ENCODE measurements at regions not wholly inside any gene's neighbourhood (a gene's known extent, or its start where the extent isn't known, plus 50 kb on each side); places are given as distances from the start of the nearest gene placed in this dataset.

DNA sequence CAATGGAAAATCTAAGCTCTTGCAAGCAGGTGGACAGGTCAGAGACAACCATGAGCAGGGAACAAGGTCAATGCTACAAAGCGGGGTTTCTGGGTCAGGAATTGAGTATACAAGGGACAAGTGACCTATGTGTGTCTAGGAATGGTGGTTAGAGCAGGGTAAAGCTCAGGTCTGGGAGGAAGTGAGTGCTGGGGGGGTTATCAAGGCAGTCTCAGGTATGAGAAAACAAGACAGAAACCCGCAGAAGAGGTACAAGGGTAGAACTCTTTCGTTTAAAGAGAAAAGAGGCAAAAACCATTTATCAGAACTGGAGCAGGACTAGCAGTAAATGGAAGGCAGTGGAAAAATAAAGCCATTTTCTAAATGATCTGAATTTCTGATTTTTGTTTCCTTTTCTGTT, 298.4 kb downstream of the ALDH8A1 start:
- no peak for DNase-seq
- no peaks in the 10 kb centered on the region for H3K4me1 ChIP-seq
- TF ChIP-seq POLR2A (IDR thresholded peaks at IDR 0.05), result no peak
- TF ChIP-seq, protein P1, sequence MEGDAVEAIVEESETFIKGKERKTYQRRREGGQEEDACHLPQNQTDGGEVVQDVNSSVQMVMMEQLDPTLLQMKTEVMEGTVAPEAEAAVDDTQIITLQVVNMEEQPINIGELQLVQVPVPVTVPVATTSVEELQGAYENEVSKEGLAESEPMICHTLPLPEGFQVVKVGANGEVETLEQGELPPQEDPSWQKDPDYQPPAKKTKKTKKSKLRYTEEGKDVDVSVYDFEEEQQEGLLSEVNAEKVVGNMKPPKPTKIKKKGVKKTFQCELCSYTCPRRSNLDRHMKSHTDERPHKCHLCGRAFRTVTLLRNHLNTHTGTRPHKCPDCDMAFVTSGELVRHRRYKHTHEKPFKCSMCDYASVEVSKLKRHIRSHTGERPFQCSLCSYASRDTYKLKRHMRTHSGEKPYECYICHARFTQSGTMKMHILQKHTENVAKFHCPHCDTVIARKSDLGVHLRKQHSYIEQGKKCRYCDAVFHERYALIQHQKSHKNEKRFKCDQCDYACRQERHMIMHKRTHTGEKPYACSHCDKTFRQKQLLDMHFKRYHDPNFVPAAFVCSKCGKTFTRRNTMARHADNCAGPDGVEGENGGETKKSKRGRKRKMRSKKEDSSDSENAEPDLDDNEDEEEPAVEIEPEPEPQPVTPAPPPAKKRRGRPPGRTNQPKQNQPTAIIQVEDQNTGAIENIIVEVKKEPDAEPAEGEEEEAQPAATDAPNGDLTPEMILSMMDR (IDR thresholded peaks at IDR 0.05), result no peak
- H3K9me3 ChIP-seq, result no peaks in the 10 kb centered on the region
- H3K4me3 ChIP-seq, result no peak overlapping the region
- H3K27ac ChIP-seq, result no peak overlapping the region
- no peaks in the 10 kb centered on the region for H3K36me3 ChIP-seq
- H3K27me3 ChIP-seq, result no peaks in the 10 kb centered on the region

DNA sequence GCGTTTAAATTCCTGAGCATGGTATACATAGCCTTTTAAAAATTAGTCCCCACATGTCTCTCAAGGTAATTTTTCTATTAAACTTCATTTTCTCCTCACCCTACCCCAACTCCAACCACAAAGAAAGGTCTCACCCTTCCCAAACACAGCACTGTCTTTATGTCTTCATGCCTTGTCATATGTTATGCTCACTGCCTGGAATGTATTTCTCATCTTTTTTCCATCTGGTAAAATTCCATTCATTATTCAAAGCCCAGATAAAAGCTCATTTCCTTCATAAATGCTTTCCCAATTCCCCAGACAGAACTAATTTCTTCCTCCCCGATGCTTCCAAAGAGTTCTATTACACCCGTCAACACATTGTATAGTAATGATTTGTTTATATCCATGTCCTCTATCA, 302.0 kb downstream of the ALDH8A1 start:
- no peaks in the 10 kb centered on the region for H3K36me3 ChIP-seq
- TF ChIP-seq, protein P1 (IDR thresholded peaks at IDR 0.05), result no peak
- TF ChIP-seq POLR2A (IDR thresholded peaks at IDR 0.05), result no peak
- DNase-seq, result no peak
- no peak overlapping the region for H3K4me3 ChIP-seq
- no peaks in the 10 kb centered on the region for H3K9me3 ChIP-seq
- no peaks in the 10 kb centered on the region for H3K27me3 ChIP-seq
- no peak overlapping the region for H3K27ac ChIP-seq
- H3K4me1 ChIP-seq, result peaks cover 0 to 13% (median 0%) of the 10 kb centered on the region in 4 donors

DNA sequence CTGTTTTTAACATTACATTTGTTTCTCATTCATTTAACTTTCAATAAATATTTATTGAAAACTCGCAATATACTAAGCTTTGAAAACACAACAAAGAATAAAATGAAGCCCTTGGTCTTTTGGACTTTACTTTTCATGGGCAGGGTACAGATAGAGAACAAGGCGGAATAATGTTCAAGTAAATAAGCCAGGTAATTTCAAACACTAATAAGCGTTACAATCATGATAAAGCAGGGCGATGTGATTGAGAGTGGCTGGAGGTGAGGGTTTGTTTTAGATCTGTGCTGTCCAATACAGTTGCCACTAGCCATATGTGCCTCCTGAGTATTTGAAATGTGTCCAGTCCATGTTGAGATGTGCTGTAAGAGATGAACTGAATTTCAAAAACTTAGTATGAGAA, 307.1 kb downstream of the ALDH8A1 start:
- Histone ChIP-seq H3K9me3 (no peaks in the 10 kb centered on the region), H3K27ac (peak overlapping the region in 3 of 4 donors; percentile 40 to 86 (median 83)), H3K4me3 (no peak overlapping the region), H3K27me3 (no peaks in the 10 kb centered on the region), H3K36me3 (no peaks in the 10 kb centered on the region), H3K4me1 (peaks cover 0 to 25% (median 4%) of the 10 kb centered on the region in 4 donors)
- no peak for DNase-seq
- no peak for TF ChIP-seq POLR2A (IDR thresholded peaks at IDR 0.05)
- TF ChIP-seq, protein P1 (IDR thresholded peaks at IDR 0.05), result no peak

DNA sequence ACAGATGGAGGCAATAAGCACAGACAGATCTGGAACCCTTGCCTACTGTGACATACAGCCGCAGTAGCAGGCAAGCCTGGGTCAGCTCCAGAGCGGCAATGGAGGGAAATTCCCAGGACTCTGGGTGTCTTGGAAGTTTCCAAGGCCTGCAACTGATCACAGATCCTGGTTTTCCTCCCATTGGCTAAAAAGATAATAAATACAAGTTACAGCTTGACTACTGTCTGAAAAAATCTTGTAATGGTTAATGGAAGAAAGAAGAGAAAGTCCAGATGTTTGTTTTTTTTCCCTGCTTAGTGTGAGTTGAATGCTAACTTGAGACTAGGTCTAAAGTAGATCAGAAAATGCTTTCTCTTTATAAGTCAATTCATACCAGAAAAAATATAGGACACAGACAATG, 307.6 kb downstream of the ALDH8A1 start:
- H3K9me3 ChIP-seq, result no peaks in the 10 kb centered on the region
- H3K36me3 ChIP-seq, result no peaks in the 10 kb centered on the region
- H3K27ac ChIP-seq, result peak overlapping the region in 3 of 4 donors; percentile 40 to 86 (median 83)
- peaks cover 0 to 25% (median 4%) of the 10 kb centered on the region in 4 donors for H3K4me1 ChIP-seq
- TF ChIP-seq, protein P1 (IDR thresholded peaks at IDR 0.05), result no peak
- TF ChIP-seq POLR2A (IDR thresholded peaks at IDR 0.05), result no peak
- H3K27me3 ChIP-seq, result no peaks in the 10 kb centered on the region
- peak in 2 of 3 donors; percentile 48 to 59 for DNase-seq
- H3K4me3 ChIP-seq, result no peak overlapping the region

DNA sequence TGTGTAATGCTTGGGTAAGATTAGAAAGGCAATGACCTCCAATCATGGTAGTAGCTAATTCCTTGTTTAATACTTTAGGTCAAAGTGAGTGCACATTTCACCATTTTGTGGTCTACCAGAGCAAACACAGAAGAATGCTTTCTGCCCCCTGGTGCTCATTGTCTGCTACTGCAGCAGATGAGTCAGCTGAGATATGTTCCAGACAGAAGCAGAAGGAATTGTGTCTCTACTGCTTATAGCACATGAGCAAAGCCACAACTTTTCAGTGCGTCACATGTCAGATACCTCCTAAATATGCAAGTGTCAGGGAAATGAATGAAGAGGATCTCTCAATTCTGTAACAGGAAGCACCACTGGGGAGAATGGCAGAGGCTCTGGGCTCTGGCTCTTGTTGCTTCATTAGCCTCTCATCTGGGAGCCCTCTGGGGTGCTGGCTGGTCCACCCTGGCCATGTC, 308.9 kb downstream of the ALDH8A1 start:
- TF ChIP-seq, protein P1 (IDR thresholded peaks at IDR 0.05), result peak; percentile 78 to 99 (median 96)
- TF ChIP-seq POLR2A (IDR thresholded peaks at IDR 0.05), result no peak
- Histone ChIP-seq H3K27ac (peak overlapping the region in 3 of 4 donors; percentile 40 to 86 (median 83)), H3K4me3 (no peak overlapping the region), H3K9me3 (no peaks in the 10 kb centered on the region), H3K36me3 (no peaks in the 10 kb centered on the region), H3K27me3 (no peaks in the 10 kb centered on the region), H3K4me1 (peaks cover 0 to 25% (median 4%) of the 10 kb centered on the region in 4 donors)
- peak; percentile 72 to 93 (median 72) for DNase-seq

DNA sequence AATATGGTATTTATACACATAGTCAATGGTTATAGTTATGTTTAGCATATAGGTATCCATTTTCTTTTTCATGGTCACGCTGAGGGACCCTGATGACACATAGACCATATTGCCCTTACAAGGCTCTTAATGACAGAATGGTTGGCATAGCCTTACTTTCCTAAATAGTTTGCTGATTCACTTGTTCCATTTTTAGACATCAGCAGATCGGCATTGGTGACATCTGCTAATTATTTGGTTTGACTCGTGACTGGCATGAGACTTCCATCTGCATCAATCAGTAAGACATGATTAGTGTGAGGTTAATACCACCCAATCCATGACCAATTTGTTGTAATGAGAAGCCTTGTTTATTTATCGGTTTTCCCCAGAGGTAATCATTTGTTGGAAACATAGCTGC, 309.7 kb downstream of the ALDH8A1 start:
- Histone ChIP-seq H3K27me3 (no peaks in the 10 kb centered on the region), H3K9me3 (no peaks in the 10 kb centered on the region), H3K27ac (peak overlapping the region in 2 of 4 donors; percentile 83 to 86), H3K4me1 (peaks cover 0 to 21% (median 4%) of the 10 kb centered on the region in 4 donors), H3K4me3 (no peak overlapping the region), H3K36me3 (no peaks in the 10 kb centered on the region)
- no peak for TF ChIP-seq POLR2A (IDR thresholded peaks at IDR 0.05)
- TF ChIP-seq, protein P1 (IDR thresholded peaks at IDR 0.05), result no peak
- no peak for DNase-seq

Measured in Peyer's patch (tissue), 4 donors.